GM12892 (cell line): ENCODE measurements at regions not wholly inside any gene's neighbourhood (a gene's known extent, or its start where the extent isn't known, plus 50 kb on each side); places are given as distances from the start of the nearest gene placed in this dataset.

Experiments
- POLR2A ChIP-seq: IDR thresholded peaks from 2 replicates; pipeline ENCODE4 v1.6.1; 2011; ENCODE audit warnings: low read depth, low read length, control low read depth
- POLR2AphosphoS5 ChIP-seq: IDR thresholded peaks from 2 replicates; pipeline ENCODE4 v1.6.1; 2011; ENCODE audit warnings: low read depth, low read length, control low read depth

DNA sequence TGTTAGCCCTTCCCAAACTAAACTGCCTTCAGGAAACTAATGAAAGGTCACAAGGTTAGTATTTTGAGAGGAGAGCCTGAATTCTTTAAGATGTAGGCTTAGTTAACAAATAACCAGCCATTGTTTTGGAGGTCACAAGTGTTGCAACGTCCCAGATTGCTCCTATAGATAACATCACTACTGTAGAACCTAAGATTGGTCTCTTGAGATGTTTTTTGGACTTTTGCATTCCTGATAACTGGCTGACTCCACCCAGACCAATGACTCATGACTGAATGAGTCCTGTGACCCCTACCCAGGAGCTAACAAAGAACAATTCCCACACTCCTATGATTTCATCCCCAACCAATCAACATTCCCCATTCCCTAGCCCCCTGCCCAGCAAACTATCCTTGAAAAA is 178.8 kb downstream of the SCP2D1 start:
- TF ChIP-seq POLR2AphosphoS5 = no peak
- no peak for TF ChIP-seq POLR2A
